ENCODE measurements at regions not wholly inside any gene's neighbourhood (a gene's known extent, or its start where the extent isn't known, plus 50 kb on each side); places are given as distances from the start of the nearest gene placed in this dataset.

GRCh38 chr20:22465622-22466446, 118.5 kb downstream of the FOXA2 start:
- DNase-seq, result no peak

DNA sequence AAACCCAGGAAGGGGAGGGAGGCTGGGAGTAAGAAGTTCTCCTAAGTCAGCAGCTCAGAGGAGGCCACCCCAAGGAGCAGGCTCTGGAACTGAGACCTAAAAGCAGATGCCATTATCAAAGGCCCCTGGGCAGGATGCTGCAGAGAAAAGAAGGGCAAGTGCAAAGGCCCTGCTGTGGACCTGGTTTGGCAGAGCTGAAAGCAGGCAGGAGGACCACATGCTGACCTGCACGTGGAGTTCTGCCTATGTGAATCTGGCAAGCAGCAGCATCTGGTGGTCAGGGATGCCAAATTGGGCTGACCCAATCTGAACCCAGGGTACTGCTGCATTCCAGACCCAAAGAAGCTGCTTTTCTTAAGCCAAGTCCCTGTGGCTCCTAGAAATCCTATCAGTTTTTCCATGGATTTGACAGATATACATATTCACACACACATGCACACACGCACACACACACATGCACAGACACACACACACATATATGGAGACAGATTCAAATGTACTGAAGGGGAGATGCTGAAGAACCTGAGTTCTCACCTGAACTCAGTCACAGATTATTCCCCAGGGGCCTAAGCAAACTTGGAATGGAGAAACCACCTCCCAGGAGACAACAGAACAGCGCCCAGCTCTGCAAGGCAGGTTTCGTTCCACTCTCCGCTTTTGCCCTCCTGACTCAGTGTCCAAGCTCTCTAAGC, 119.9 kb downstream of the FOXA2 start:
- no peak for DNase-seq

GRCh38 chr20:22462975-22463914, 121.1 kb downstream of the FOXA2 start:
- no peak for DNase-seq

GRCh38 chr20:22460803-22461202, 123.6 kb downstream of the FOXA2 start:
- no peak for DNase-seq

DNA sequence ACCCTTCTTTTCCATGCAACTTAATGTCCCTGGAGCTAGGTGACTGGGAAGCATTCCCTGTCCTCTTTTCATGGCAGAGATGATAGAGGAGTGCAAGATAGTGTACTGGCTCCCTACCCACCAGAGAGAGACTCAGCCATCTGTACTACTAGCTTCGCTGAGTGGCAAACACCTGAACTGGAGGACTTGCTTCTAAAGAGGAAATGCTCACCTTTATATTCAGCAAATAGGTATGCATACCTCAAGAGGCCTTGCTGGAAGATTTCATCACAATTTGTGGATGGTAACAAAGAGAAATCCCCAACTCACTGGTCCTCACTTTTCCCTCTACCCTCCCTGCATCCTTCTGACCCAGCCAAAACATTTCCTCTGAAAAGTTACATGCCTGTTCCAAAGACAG, 124.1 kb downstream of the FOXA2 start:
- no peak for DNase-seq

GRCh38 chr20:22459754-22460153, 124.6 kb downstream of the FOXA2 start:
- no peak for DNase-seq

- no peak for DNase-seq
These were observed 128.3 kb downstream of the FOXA2 start for GRCh38 chr20:22456109-22456508.

DNA sequence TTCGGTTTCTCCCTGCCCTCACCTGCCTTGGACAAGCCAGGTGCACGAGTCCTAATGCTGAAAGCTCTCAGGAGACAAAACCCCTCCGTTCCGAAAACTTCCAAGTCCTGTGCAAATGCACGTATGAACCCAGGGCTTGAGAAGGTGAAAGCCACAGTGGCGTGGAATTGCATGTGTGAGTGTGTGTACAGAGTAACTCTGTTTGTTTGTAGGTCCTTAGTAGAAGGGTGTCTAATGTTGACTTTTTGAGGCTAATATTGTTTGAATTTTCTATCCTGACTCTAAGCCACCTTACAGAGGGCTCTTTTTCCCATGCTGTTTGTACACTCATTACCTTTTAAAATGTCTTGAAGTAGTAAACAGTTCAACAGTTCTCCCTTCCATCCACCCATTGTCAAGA, 129.1 kb downstream of the FOXA2 start:
- DNase-seq, result no peak

DNA sequence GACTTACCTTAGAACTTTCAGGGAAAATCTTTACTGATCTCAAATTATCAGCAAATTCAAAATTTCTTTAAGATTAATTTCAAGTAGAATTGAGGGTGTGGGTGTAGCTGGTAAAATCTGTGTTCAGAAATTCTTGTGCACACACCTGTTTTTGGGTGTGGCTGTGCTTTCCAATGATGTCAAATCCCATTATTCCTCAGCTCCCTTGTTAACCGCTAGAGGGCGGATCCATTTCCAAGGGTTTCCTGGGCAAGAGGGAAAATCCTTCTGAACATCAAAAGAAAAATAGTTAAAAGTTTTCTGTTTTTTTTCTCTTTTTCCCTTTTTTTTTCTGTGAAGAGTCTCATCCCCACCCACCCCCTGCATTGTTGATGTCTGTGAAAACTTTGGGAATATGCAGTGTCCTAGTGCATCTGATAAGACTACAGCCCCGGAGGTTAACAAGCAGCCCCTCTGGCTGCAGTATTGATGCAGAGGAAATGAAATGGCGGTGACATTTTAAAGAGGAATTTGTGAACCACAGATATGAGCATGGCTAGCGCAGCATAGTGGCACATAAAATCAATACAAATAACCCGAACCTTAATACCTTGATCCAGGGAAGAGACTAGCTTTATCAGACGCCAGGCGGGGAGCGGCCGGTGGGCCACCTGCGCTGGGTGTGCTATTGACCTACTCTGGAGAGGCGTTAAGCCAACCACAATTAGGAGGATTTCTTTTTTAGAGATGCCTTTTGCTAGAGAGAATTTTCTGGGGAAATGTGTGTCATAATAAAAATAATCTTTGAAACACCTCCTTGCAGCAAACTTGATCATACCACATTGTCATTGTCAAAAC, 130.9 kb downstream of the FOXA2 start:
- no peak for DNase-seq

DNA sequence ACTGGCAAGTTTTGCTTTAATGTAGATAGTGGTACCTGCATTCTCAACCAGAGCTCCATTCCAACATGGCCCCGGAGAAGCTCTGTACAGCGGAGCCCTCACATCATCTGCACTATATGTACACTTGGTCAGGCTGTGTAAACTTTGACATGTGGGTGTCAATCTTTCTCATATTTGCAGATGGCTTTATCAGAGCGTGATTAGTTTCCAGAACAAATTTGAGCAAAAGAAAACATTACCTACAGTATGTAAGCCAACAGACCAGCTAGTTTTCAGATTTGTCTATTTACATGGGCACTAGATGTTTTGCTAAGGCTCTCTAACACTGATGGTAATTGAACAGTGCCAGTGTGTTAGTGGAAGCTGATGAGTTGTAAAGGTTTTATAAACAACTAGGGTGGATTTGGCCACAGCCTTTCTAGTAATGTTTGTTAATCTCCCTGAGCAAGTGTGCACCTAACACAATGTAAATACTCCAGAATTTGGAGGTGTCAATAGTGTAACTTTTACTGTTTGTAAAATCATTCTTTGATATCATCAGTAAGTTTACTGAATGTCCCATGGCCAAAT, 131.8 kb downstream of the FOXA2 start:
- no peak for DNase-seq

- DNase-seq, result no peak
These were observed 133.8 kb downstream of the FOXA2 start for GRCh38 chr20:22450537-22450936.

GRCh38 chr20:22449188-22449973, 135.0 kb downstream of the FOXA2 start:
- no peak for DNase-seq

- DNase-seq, result no peak
These were observed 137.0 kb downstream of the FOXA2 start for GRCh38 chr20:22447447-22447778.

DNA sequence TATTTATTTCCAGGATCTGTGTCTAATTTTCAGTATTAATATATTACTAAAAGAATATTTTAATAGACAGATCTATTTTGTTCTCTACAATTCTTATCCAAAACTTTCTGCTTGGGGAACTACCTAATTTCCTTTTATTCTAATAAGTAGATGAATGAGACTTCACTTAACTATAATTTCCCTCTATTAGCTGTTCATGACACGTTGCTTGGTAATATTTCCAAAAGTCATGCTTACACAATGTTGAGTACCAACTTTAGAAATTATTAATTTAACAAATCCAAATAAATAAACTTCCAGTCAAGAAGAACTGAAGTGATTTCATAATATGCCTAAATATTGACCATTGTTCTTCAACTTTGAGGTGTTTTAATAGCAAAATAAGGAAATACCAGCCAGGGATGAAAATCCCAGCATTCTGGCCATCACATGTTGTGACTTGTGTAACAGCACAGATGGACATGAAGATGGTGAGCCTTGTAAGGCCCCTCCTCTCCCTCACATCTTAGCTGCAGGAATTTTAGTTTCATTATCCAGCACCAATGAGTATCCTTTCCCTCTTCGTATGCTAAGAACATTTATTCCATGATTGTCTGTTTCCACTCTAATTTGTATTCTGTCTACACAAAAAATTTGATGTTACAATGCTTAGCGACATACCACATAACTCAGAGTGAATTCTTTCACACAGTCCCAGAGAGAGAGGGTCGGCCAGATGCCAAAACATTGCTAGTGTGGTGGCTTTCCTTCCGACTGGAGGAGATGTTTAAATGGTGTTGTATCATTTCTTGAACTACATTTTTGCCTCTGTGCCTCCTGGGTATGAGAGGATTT, 137.5 kb downstream of the FOXA2 start:
- no peak for DNase-seq

DNA sequence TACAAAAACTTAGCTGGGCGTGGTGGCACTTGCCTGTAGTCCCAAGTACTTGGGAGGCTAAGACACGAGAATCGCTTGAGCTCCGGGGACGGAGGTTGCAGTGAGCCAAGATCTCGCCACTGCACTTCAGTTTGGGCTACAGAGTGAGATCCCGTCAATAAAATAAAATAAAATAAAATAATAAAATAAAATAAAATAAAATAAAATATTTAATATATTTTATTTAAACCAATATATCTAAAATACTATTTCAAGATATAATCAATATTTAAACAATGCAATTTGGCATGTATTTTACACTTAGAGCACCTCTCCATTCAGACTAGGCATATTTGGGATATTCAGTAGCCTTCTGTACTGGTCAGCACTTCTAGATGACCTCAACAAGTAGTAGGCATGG, 142.1 kb downstream of the FOXA2 start:
- no peak for DNase-seq

GRCh38 chr20:22438926-22439325, 145.4 kb downstream of the FOXA2 start:
- no peak for DNase-seq

- no peak for DNase-seq
These were observed 146.0 kb downstream of the FOXA2 start for GRCh38 chr20:22438346-22438745.

- DNase-seq, result no peak
These were observed 147.0 kb downstream of the FOXA2 start for GRCh38 chr20:22437354-22437753.

DNA sequence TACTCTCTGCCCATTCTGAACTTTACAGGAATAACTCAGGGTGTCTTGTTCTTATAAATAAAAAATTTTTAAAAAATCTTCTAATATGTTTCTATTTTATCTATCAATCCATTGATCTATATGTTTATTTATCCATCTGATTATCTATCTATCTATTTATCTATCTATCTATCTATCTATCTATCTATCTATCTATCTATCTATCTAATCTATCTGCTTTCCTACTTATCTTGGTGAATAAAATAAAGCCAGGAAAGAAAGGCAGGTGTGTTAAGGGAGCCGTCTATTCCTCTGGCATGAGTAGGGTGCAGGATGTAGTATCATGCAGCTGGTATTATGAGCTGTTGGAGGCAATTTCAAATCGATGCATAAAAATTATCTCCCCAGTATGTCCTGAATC, 153.0 kb downstream of the FOXA2 start:
- no peak for DNase-seq

GRCh38 chr20:22430746-22431168, 153.6 kb downstream of the FOXA2 start:
- DNase-seq, result no peak

Measured in DMS79 (cell line).